ENCODE measurements at regions not wholly inside any gene's neighbourhood (a gene's known extent, or its start where the extent isn't known, plus 50 kb on each side); places are given as distances from the start of the nearest gene placed in this dataset.

DNA sequence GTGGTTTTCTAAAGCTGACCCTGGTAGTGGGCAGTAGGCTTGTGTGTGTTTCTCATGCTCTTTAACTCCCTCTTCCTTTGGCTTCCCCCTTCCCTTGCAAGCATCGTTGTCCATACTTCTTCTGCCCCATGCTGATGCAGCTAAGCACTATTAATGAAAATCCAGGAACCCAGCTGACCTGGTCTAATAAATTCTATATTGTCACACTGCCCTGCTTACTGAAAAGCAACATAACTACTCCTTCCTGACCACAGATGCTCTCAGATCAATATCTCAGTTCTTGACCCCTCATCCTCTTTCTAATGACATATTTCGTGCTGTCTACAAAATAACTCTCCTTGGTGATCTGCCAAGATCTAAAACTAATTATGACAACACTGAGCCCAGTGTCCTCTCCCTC is 405.5 kb downstream of the EFNA5 start:
- no peak overlapping the region for H3K4me3 ChIP-seq
- H3K9me3 ChIP-seq = peaks cover 0 to 8% (median 0%) of the 10 kb centered on the region in 11 donors
- no peak overlapping the region for H3K27ac ChIP-seq
- H3K4me1 ChIP-seq = peaks cover 0 to 6% (median 0%) of the 10 kb centered on the region in 9 donors
- no peaks in the 10 kb centered on the region for H3K27me3 ChIP-seq
- intact Hi-C loops (cut with DNase I) = no loop called here
- WGBS, 2 donors = 68 to 73% methylated on average over 2 of the region's 2 CpGs
- no peaks in the 10 kb centered on the region for H3K36me3 ChIP-seq
- TF ChIP-seq, protein P1, sequence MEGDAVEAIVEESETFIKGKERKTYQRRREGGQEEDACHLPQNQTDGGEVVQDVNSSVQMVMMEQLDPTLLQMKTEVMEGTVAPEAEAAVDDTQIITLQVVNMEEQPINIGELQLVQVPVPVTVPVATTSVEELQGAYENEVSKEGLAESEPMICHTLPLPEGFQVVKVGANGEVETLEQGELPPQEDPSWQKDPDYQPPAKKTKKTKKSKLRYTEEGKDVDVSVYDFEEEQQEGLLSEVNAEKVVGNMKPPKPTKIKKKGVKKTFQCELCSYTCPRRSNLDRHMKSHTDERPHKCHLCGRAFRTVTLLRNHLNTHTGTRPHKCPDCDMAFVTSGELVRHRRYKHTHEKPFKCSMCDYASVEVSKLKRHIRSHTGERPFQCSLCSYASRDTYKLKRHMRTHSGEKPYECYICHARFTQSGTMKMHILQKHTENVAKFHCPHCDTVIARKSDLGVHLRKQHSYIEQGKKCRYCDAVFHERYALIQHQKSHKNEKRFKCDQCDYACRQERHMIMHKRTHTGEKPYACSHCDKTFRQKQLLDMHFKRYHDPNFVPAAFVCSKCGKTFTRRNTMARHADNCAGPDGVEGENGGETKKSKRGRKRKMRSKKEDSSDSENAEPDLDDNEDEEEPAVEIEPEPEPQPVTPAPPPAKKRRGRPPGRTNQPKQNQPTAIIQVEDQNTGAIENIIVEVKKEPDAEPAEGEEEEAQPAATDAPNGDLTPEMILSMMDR (IDR thresholded peaks at IDR 0.05) = no peak
- no peak for DNase-seq
- ATAC-seq = no peak

DNA sequence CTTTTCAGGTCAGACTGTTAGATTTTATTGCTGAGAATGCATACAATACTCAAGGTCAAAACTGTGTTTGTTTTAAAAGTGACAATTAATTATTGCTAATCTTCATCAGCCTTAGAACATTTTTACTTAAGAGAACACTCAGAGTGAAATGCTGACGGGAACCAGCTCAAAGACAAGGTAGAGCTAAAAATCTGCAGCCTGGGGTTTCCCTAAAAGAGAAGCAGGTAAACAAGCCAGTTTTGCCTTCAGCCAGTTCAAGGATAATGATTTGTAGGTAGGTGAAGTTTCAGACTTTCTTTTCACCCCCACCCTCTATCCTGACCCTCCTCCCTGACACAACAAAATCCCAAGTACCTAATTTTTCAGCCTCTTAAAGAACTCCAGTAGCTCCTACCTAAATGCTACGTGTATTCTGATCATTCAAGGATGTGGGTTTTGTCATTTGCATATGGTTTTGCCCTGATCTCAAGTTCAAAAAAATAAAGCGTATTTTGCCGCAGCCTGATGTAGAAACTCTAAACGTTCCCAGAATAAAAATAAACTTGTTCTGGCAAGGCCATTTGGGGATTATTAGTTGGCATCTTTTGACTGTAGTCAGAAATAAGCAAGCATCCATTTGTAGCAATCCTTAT is 407.2 kb downstream of the EFNA5 start:
- DNase-seq = no peak
- Histone ChIP-seq H3K4me3 (no peak overlapping the region), H3K27ac (no peak overlapping the region), H3K27me3 (no peaks in the 10 kb centered on the region), H3K36me3 (no peaks in the 10 kb centered on the region), H3K9me3 (peaks cover 0 to 8% (median 0%) of the 10 kb centered on the region in 11 donors), H3K4me1 (peaks cover 0 to 6% (median 0%) of the 10 kb centered on the region in 9 donors)
- TF ChIP-seq, protein P1 (IDR thresholded peaks at IDR 0.05) = no peak
- 49 to 54% methylated on average over 5 of the region's 5 CpGs for WGBS, 2 donors
- intact Hi-C loops (cut with DNase I) = no loop called here
- no peak for ATAC-seq

DNA sequence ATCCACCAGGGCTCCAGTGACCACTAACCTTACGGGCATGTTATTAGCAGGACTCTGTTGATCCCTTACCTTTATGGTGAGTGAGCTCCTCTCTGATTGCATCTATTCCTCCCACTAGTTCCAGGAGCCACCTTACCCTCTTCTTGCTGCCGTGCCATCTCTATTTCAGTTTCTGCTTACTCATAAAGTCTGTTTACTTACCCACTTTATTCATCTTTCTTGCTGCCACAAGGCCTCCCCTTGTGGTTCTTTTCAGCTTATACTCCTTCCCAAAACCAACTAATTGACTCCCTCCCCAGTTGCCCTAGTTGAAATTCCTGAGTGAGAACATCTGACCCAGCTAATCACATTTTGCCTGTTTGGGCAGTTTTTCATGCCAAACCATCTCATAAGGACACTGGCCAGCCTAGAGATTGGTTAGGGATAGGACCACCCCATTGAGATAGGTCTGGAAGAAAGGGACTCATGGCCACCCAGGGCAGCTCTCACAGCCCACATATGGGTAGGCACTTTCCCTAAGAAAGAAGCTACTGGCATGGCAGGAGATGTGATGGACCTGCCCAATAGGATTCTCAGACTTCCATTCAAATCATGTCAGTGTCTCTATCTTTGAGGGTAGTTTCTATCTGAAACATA is 412.7 kb downstream of the EFNA5 start:
- intact Hi-C loops (cut with DNase I) = no loop called here

DNA sequence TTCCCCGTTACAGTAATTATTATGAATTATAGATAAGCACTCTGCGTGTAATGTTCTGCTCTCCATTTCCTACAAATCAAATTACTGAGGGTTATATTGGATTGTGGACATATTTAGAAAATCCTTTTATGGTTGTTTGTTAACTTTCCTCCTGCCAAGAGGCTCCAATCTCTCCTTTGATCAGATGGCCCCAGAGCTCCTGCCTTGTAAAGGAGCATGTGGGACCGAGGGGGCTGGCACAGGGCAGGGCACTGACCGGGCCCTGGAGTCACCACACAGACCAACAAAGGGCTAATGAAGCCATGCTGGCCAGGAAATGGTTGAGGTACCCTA is 415.9 kb downstream of the EFNA5 start:
- WGBS, 2 donors = 95% methylated on average over 4 of the region's 4 CpGs
- H3K4me3 ChIP-seq = no peak overlapping the region
- H3K9me3 ChIP-seq = no peaks in the 10 kb centered on the region
- no peak overlapping the region for H3K27ac ChIP-seq
- DNase-seq (no peak), ATAC-seq (no peak)
- TF ChIP-seq, protein P1 (IDR thresholded peaks at IDR 0.05) = no peak
- H3K36me3 ChIP-seq = no peaks in the 10 kb centered on the region
- intact Hi-C loops (cut with DNase I) = no loop called here
- no peaks in the 10 kb centered on the region for H3K4me1 ChIP-seq
- H3K27me3 ChIP-seq = no peaks in the 10 kb centered on the region

More for the DNA sequence above, 412.7 kb downstream of the EFNA5 start:
- H3K36me3 ChIP-seq = no peaks in the 10 kb centered on the region
- H3K27me3 ChIP-seq = no peaks in the 10 kb centered on the region
- TF ChIP-seq, protein P1 (IDR thresholded peaks at IDR 0.05) = no peak
- DNase-seq (no peak), ATAC-seq (no peak)
- H3K27ac ChIP-seq = no peak overlapping the region
- no peaks in the 10 kb centered on the region for H3K4me1 ChIP-seq
- H3K9me3 ChIP-seq = peaks cover 0 to 8% (median 0%) of the 10 kb centered on the region in 11 donors
- WGBS, 2 donors = 94% methylated on average over 2 of the region's 2 CpGs
- H3K4me3 ChIP-seq = no peak overlapping the region
